Inferior parietal cortex (tissue), 1 donor: ENCODE measurements at regions not wholly inside any gene's neighbourhood (a gene's known extent, or its start where the extent isn't known, plus 50 kb on each side); places are given as distances from the start of the nearest gene placed in this dataset.

Source experiments
- DNase-seq: peaks from one replicate; pipeline ENCODE4 v3.0.0-alpha.2; 2016; ENCODE audit errors: extremely low spot score

- DNase-seq: no peak
Measured at GRCh38 chr14:73782623-73783022, 68.4 kb upstream of the PNMA1 start.

DNA sequence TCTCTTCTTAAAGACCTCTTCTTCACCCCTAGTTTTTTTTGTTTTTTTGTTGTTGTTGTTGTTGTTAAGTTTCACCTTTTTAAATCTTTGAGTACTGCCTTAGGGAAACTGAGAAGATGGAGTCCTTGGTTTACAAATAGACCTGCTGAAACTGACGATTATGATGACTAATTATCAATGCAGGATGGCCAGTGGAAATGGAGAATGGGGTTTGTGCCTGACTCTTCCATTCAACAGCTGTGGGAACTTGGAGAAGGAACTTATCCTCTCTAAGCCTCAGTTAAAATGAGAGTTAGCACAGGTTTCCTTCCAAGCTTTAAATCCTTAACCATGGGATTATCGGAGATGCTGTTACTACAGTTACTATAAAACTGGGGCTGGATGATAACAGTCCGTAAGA lies 66.7 kb upstream of the PNMA1 start:
- no peak for DNase-seq

- no peak for DNase-seq
Measured at GRCh38 chr14:73780391-73780790, 66.2 kb upstream of the PNMA1 start.

DNA sequence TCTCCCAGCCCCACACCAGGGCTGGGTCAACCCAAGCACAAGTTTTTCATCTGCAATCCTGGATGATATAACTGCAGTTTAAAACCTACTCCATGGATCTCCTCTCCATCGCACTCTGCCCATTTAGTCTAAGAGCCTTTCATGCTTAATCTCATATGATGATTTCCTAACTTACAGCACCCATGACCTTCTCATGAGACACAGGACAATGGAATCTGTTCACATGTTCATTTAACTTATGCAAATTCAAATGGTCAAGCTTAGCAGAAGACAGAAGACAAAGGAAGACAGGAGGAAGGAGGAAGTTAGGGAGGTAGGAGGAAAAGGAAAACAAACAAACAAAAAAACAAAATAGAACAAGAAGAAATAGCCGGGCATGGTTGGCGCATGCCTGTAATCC lies 64.6 kb upstream of the PNMA1 start:
- DNase-seq: no peak

DNA sequence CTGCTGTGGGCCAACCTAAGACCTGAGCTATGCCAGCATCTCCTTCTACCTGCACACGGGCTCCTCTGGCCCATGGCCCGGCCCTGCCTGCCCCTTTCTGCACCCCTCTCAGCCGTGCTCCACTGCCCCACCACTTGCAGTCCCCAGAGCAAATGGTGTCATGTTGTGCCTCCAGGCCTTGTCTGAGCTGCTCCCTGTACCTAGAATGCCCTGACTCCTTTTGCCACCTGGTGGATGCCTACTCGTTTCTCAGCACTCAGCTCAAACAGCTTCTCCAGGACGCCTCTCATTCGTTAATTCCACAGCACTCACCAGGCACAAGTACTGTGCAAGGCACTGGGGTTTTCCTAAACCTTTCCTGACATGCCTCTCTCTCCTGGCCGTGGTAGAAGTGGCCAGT lies 63.2 kb upstream of the PNMA1 start:
- DNase-seq: no peak

DNA sequence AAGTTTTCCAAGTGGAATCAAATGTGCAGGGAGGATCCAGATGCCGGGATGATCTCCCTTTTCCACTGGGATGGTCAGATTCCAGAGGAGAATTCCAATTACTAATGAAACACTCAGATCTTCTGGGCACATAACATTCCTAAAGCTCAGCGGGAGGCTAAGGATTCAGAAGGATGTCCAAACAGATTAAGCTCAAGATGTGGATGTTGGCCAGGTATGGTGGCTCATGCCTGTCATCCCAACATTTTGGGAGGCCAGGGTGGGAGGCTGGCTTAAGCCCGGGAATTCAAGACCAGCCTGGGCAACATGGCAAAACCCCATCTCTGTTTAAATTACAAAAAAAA lies 62.0 kb upstream of the PNMA1 start:
- no peak for DNase-seq

DNA sequence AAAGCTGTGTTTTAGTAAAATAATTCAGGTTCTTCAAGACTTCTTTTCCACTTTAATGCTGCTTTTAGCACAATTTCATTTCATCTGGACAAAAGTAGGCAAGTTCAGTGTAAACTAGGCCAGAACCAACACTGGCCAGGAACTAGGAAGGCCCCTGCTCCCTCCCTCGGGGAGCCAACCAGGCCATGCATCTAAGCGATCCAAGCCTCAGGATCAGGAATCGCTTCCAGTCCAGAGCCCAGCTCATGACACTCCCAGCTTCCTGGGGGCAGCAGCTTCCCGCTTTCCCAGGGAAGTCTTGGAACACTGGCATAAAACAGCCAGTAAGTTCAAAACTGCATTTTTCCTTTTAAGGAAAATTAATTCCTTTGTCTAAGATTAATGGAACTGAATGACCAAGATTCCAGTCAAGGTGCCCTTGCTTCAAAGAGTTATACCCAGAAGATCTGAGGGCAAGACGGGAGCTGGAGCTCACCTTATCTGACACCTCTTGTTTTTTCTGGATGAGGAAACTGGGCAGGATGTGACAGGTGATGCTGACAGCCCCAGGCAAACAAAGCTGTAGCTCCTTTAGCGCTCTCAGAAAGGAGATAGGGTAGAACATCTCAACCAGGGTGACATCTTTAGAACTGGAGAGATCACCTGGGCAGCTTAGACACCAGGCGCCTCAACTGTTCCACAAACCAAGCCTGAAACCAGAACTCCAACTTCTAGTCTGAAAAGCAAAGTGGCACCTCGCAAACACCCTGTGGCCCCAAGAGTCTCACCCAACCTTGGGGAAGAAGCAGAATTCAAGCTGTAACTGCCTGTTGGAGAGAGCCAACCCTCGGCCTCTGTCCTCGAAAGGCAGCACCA lies 61.4 kb upstream of the PNMA1 start:
- no peak for DNase-seq

DNA sequence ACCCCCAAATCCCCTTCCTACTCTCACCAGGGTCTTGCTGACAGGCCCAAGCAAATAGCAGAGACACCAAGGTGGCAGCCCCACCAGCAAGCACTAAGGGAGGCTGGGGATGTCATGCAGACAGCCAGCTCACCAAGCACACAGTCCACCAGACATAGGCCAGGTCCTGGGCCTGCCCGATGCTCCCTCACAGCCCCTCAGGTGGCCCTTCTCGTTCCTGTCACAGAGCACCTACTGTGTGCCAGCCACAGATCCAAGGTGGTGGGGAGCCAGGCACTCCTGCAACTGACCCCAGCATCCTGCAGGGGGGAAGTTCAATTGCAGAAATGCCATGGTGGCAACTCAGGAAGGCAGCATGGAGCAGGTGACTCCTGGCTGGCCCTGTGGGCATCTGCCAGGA lies 60.5 kb upstream of the PNMA1 start:
- DNase-seq: no peak

DNA sequence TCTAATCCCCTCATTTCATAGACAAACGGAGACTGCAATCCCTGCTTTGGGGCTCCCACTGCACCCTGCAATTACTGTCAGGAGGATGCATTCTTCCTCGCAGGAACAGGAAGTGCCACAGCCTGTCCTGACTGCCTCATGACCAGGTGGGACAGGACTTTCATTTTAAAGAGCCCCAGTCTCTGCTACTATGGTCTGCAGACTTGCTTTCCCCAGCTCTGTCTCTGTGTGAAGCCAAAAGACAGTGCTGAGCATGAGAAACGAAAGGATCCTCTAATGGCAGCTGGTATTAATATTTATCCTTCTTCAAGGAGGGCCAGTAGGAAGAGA lies 60.0 kb upstream of the PNMA1 start:
- no peak for DNase-seq

DNA sequence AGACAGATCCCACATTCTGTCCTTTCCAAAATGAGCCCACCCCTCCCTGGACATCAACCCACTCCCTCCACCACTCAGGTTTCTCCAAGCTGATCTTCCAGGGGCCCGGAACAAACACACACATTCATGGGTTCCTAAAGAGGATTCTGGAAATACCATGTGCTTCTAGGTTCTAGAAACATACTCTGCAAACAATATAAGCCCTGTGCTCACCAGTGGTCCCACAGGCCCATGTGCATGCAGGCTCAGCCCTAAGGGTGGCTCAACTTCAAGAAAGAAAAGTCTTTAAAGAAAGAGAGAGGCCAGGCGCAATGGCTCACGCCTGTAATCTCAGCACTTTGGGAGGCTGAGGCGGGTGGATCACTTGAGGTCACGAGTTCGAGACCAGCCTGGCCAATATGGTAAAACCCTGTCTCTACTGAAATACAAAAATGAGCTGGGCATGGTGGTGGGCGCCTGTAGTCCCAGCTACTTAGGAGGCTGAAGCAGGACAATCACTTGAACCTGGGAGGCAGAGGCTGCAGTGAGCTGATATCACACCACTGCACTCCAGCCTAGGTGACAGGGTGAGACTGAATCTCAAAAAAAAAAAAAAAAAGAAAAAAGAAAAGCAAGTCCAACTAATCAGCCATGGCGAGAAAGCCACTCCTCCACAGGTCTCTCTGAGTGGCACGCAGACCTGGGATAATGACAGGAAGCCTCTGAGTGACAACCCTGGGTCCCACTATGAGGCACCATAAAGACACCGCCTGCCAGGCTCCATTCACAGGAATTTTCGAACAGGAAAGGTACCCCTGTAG lies 59.5 kb upstream of the PNMA1 start:
- no peak for DNase-seq

GRCh38 chr14:73771848-73772638 lies 57.9 kb upstream of the PNMA1 start:
- DNase-seq: no peak

- no peak for DNase-seq
Measured at GRCh38 chr14:73770977-73771847, 57.0 kb upstream of the PNMA1 start.

DNA sequence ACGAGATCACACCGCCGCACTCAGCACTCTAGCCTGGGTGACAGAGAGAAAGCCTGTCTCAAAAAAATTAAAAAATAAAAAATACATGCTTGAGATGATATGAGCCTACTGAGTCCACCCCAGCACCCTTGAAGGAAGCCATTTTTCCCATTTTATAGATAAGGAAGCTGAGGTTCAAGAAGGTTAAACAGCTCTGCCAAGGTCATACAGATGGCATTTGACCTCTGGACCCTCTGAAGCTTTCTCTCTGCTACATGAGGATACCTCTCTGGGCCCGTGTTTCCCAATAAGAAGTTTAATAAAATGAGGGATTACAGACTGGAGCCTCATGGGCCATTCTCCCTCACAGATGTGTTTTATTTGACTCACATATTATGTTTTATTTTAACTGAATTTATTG lies 53.9 kb upstream of the PNMA1 start:
- no peak for DNase-seq

GRCh38 chr14:73764406-73765280 lies 50.5 kb upstream of the PNMA1 start:
- no peak for DNase-seq
